ENCODE measurements at regions not wholly inside any gene's neighbourhood (a gene's known extent, or its start where the extent isn't known, plus 50 kb on each side); places are given as distances from the start of the nearest gene placed in this dataset.

DNA sequence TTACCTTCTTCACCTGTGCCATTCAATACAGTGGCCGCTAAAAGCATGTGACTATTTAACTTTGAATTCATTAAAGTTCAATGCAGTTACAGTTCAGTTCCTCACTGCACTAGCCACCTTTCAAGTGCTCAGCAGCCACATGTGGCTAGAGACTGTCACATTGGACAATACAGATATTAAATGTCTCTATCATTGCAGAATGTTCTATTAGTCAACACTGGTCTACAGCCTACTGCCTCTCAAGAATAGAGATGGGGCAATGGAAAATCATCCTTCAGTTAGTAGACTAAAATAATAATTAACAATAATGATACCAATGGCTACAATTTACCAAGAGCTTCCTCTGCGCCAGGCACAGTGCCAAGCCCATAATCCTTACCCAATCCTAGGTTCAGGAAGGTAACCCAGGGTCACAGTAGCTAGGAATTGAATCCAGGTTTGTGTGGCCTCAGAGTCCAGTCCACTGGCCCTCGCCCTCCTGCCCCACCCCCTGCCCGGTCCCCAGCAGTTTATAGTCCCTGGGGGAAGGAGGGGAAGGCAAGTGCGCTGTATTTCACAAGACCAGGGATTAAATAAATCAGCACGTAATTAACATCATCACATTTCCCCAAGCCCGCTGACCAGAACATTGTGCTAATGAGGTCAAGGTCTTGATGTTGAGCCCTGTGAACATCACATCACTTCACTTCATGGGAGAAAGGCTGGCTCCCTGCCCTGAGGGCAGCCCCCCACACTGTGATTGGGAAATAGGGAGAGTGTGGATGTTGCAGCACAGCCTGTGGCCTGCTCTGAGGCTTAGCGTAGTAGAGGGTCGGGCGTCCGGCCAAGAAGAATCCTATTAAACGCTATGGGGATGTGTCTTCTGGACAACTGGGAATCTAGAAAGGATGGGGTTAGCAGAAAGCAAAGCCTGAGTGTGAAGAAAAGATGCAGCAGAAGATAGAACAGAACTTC is 147.2 kb downstream of the VEGFA start (continued):
- TF ChIP-seq ZNF431 (CRISPR knock-in tag; IDR thresholded peaks at IDR 0.05; ENCODE audit: borderline replicate concordance, low read depth) (0 out of 2 replicates have a peak, but pooled peaks have one; percentile 75), KLF16 (CRISPR knock-in tag; IDR thresholded peaks at IDR 0.05) (peak in 1 of 2 experiments; percentile 85; a peak in 2 of 4 replicates), ZNF234 (CRISPR knock-in tag; conservative IDR thresholded peaks at IDR 0.05) (0 out of 2 replicates have a peak, but pooled peaks have one; percentile 73), PITX1 (CRISPR knock-in tag; IDR thresholded peaks at IDR 0.05) (peak; percentile 100), ZNF75D (CRISPR knock-in tag; IDR thresholded peaks at IDR 0.05; ENCODE audit: borderline replicate concordance) (no peak), ZNF160 (CRISPR knock-in tag; IDR thresholded peaks at IDR 0.05) (0 out of 2 replicates have a peak, but pooled peaks have one; percentile 18), ZNF251 (CRISPR knock-in tag; IDR thresholded peaks at IDR 0.05) (no peak), FLYWCH1 (CRISPR knock-in tag; IDR thresholded peaks at IDR 0.05) (0 out of 2 replicates have a peak, but pooled peaks have one; percentile 65), ZKSCAN8 (CRISPR knock-in tag; IDR thresholded peaks at IDR 0.05; ENCODE audit: borderline replicate concordance) (peak; percentile 56; the same call in 1 of the 2 replicates), SP5 (CRISPR knock-in tag; IDR thresholded peaks at IDR 0.05; ENCODE audit: borderline replicate concordance, low read depth) (peak; percentile 97), ZNF205 (CRISPR knock-in tag; IDR thresholded peaks at IDR 0.05) (peak; percentile 21; the same call in 1 of the 2 replicates), CENPX (CRISPR knock-in tag; IDR thresholded peaks at IDR 0.05) (no peak), NKX3-1 (CRISPR knock-in tag; IDR thresholded peaks at IDR 0.05) (0 out of 2 replicates have a peak, but pooled peaks have one; percentile 14)
- TF ChIP-seq, protein P1, sequence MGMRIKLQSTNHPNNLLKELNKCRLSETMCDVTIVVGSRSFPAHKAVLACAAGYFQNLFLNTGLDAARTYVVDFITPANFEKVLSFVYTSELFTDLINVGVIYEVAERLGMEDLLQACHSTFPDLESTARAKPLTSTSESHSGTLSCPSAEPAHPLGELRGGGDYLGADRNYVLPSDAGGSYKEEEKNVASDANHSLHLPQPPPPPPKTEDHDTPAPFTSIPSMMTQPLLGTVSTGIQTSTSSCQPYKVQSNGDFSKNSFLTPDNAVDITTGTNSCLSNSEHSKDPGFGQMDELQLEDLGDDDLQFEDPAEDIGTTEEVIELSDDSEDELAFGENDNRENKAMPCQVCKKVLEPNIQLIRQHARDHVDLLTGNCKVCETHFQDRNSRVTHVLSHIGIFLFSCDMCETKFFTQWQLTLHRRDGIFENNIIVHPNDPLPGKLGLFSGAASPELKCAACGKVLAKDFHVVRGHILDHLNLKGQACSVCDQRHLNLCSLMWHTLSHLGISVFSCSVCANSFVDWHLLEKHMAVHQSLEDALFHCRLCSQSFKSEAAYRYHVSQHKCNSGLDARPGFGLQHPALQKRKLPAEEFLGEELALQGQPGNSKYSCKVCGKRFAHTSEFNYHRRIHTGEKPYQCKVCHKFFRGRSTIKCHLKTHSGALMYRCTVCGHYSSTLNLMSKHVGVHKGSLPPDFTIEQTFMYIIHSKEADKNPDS (CRISPR knock-in tag; IDR thresholded peaks at IDR 0.05): peak; percentile 6; the same call in 1 of the 2 replicates
- TF ChIP-seq, protein P2, sequence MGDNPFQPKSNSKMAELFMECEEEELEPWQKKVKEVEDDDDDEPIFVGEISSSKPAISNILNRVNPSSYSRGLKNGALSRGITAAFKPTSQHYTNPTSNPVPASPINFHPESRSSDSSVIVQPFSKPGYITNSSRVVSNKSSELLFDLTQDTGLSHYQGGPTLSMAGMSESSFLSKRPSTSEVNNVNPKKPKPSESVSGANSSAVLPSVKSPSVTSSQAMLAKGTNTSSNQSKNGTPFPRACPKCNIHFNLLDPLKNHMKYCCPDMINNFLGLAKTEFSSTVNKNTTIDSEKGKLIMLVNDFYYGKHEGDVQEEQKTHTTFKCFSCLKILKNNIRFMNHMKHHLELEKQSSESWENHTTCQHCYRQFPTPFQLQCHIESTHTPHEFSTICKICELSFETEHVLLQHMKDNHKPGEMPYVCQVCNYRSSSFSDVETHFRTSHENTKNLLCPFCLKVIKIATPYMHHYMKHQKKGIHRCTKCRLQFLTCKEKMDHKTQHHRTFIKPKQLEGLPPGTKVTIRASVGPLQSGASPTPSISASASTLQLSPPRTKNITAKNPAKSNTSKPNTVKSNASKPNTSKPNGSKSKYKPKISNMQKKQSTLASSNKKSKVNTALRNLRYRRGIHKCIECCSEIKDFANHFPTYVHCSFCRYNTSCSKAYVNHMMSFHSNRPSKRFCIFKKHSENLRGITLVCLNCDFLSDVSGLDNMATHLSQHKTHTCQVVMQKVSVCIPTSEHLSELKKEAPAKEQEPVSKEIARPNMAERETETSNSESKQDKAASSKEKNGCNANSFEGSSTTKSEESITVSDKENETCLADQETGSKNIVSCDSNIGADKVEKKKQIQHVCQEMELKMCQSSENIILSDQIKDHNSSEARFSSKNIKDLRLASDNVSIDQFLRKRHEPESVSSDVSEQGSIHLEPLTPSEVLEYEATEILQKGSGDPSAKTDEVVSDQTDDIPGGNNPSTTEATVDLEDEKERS (CRISPR knock-in tag; IDR thresholded peaks at IDR 0.05): peak; percentile 88; the same call in 1 of the 2 replicates
- TF ChIP-seq, protein P3, sequence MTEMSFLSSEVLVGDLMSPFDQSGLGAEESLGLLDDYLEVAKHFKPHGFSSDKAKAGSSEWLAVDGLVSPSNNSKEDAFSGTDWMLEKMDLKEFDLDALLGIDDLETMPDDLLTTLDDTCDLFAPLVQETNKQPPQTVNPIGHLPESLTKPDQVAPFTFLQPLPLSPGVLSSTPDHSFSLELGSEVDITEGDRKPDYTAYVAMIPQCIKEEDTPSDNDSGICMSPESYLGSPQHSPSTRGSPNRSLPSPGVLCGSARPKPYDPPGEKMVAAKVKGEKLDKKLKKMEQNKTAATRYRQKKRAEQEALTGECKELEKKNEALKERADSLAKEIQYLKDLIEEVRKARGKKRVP (CRISPR knock-in tag; IDR thresholded peaks at IDR 0.05): peak in 1 of 2 experiments; percentile 84; a peak in 2 of 4 replicates
- TF ChIP-seq, protein P4, sequence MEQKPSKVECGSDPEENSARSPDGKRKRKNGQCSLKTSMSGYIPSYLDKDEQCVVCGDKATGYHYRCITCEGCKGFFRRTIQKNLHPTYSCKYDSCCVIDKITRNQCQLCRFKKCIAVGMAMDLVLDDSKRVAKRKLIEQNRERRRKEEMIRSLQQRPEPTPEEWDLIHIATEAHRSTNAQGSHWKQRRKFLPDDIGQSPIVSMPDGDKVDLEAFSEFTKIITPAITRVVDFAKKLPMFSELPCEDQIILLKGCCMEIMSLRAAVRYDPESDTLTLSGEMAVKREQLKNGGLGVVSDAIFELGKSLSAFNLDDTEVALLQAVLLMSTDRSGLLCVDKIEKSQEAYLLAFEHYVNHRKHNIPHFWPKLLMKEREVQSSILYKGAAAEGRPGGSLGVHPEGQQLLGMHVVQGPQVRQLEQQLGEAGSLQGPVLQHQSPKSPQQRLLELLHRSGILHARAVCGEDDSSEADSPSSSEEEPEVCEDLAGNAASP (CRISPR knock-in tag; IDR thresholded peaks at IDR 0.05; ENCODE audit: borderline replicate concordance): peak; percentile 99
- TF ChIP-seq, protein P5, sequence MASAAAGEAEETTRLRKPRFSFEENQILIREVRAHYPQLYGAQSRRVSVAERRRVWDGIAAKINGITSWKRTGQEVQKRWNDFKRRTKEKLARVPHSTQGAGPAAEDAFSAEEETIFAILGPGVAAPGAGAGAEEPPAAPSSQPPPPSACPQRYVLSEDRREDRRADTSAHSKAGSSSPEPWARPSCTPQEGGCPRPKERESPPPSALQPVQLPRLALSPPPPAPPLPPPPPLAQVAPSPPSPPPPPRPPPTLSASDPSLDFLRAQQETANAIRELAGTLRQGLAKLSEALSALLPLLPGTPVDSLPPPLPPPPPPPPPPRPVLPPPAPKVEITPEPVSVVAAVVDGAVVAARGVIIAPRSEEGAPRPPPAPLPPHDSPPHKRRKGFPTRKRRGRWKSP (CRISPR knock-in tag; IDR thresholded peaks at IDR 0.05): peak; percentile 67
